GM12874 (cell line): ENCODE measurements at regions not wholly inside any gene's neighbourhood (a gene's known extent, or its start where the extent isn't known, plus 50 kb on each side); places are given as distances from the start of the nearest gene placed in this dataset.

Experiments used
- TF ChIP-seq, protein P1 (sequence below): IDR thresholded peaks from 2 replicates; pipeline ENCODE4 v1.5.1; 2011; ENCODE audit warnings: low read depth, mild to moderate bottlenecking, control low read depth, low read length, moderate library complexity; ENCODE audit not compliant: insufficient read depth

DNA sequence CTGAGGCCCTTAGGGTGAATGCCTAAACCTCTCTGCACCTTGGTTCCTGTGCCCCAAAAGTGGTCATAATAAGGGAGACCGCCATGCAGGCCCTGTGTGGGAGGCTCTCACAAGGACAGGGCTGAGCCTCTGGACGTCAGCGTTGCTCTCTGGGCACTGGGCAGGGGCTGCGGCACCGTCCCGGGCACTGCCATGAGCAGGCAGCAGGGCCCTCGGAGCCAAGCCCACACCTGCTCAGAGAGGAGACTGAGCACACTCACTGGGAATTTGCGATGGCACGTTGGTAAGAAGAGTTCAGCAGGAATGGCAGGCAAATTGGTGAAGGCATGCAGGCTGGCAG is 123.4 kb downstream of the HMX1 start:
- TF ChIP-seq, protein P1, sequence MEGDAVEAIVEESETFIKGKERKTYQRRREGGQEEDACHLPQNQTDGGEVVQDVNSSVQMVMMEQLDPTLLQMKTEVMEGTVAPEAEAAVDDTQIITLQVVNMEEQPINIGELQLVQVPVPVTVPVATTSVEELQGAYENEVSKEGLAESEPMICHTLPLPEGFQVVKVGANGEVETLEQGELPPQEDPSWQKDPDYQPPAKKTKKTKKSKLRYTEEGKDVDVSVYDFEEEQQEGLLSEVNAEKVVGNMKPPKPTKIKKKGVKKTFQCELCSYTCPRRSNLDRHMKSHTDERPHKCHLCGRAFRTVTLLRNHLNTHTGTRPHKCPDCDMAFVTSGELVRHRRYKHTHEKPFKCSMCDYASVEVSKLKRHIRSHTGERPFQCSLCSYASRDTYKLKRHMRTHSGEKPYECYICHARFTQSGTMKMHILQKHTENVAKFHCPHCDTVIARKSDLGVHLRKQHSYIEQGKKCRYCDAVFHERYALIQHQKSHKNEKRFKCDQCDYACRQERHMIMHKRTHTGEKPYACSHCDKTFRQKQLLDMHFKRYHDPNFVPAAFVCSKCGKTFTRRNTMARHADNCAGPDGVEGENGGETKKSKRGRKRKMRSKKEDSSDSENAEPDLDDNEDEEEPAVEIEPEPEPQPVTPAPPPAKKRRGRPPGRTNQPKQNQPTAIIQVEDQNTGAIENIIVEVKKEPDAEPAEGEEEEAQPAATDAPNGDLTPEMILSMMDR: no peak

DNA sequence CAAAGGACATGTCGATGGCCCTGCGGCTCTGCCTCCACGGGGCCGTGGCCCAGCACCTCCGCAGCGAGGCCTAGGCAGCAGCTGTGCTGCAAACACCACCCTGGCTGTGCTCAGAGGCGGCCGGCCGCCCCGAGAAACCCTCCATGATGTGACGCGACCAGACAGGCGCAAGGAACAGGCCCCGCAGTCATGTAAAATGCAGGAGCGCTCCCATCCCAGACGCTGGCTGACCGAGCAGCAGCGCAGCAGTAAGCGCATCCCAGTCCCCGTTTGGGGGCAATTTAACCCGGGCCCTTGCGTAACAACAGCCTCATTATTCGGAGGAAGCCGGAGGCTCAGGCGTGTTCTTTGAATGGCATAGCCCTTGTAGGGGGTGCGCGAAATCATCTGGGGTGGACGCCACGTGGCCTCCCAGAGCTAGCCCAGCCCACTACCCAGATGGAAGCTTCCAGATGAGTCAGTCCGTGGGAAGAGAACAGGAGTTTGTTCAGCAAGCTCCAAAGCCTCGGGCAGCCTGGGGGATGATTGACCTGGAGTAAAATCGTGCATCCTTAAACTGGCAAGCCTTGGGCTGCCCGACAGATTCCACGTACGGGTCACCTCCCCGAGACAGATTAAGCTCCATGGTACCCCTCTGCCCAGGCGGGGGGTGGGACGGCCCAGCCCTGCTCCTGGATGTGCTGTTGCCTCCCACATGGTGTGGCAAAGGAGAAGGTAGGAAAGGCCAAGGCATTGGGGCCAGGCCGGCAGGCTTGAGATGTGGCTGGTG is 124.0 kb downstream of the HMX1 start:
- TF ChIP-seq, protein P1: no peak

DNA sequence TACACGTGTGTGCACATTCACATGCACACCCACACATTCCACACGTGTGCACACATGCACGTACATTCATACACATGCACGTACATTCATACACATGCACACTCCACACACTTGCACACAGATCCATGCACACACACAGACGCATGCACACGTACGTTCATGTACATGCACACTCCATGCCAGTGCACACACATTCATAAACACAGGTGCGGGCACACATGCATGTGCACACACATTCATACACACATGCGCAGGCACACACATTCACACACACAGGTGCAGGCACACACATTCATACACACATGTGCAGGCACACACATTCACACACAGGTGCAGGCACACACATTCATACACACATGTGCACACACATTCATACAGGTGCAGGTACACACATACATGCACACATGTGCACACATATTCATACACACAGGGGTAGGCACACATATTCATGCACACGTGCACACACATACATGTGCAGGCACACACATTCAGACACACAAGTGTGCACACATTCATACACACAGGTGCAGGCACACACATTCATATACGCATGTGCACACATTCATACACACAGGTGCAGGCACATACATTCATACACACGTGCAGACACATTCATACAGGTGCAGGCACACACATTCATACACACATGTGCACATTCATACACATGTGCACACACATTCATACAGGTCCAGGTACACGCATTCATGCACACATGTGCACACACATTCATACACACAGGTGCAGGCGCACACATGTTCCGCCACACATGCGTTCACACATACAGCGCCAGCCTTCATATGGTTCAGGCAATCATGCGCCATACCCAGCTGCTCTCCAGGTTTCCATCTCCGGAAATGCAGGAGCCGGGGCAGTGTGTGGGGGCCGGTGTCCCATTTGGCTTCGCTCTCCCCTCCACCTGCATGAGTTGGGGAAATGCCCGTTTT is 124.8 kb downstream of the HMX1 start:
- TF ChIP-seq, protein P1: no peak

DNA sequence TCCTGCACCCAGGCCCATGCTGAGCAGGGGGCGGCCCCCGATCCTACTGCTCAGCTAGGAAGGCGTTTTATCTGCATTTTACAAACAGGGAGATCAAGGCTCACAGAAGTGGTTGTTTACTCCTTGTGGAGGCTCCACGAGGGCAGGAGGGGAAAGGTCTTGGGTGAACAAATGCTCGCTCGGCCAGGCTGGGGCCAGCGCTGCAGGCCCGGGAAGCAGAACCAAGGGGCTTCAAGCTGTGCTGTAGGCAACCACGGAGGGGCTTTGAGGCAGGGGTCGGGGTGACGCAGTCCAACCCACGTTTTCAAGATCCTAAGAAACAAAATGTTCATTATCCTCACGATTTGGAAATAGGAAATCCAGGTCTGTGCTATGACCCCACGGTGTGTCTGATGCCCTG is 125.8 kb downstream of the HMX1 start:
- TF ChIP-seq, protein P1: no peak

DNA sequence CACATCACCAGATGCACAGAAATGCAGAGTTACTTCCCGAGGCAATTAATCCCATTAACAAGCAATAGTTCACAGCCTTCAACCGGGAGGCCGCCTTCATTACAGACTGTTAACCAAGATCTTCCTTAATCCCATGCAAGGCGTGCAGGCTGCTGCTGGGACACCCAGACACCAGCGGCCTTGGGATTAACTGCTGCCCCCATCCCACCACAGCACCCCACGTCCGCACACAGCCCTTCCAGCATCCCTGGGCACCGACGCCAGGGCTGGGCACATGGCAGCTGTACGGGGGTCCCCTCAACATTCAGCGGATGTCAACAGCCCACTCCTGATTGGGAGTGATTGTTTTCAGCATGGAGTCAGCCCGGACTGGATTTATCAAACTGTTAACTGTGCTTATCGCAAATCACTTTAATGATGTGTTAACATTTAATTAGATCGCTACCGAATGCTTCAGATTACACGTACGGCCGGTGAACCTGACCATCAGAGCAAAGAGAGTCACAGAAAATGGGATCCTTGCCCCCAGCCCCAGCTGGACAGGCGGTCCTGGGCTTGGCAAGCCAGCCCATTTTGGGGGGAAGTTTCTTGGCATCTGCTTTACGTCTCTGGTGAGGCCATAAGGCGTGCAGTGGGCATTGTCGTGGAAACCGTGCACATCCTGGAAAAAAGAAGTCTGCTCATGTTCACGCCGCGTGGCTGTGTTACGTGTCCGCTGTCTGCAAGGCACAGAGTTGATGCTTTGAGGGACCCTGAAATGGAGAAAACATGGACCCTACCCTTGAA is 126.4 kb downstream of the HMX1 start:
- TF ChIP-seq, protein P1: no peak

DNA sequence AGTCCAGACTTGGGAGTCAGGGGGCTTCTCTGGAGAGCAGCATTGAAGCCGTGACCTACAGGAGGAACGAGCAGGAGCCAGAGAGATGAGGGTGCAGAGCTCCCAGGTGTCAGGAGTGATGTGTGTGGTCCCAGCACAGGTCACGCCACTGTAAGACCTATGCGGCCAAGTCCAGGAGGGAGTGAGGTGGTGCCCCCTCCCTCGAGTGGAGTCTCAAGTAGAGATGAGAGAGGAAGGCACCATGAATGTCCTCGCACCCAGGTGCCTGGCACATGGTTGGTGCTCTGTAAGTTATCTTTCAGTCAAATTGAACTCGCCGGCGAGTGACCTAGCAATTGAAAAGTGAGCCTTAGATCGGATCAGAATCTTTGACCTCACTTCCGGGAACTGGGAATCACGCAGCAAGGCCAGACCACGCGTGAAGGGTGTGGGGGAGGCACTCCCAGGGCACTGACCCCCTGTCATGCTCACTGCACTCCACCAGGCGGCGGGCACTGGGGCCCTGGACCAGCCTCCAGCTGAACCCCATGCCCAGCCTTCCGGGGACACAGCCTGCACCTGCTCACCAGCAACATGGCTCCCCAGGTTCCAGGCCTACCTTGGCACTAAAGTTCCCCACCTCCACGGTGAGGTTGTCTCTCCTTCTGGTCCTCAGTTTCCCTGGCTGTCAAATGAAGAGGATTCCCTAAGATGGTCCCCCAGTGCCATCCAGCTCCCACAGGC is 127.4 kb downstream of the HMX1 start:
- TF ChIP-seq, protein P1: no peak
